Transverse colon (tissue), 4 donors: ENCODE measurements at regions not wholly inside any gene's neighbourhood (a gene's known extent, or its start where the extent isn't known, plus 50 kb on each side); places are given as distances from the start of the nearest gene placed in this dataset.
"Not testable (repeated sequence)": the region's sequence is repeated elsewhere in the genome, so short reads cannot be mapped to it uniquely, and the experiment has no call there.

Experiments used
- DNase-seq: peaks from one replicate; pipeline ENCODE4 v3.0.0-alpha.2; 2019
- H3K27ac ChIP-seq, 4 donors: fragments of 200-600 bp; sonication (generic); 2 replicates each; pipeline ENCODE4 v1.5.1; 2016 to 2018; ENCODE audit warnings: inconsistent platforms in 4 of 4
- H3K27me3 ChIP-seq: fragments of 200-600 bp; sonication (generic); 2 replicates; pipeline ENCODE4 v1.5.1; 2017; ENCODE audit warnings: inconsistent platforms
- H3K36me3 ChIP-seq, 4 donors: fragments of 200-600 bp; sonication (generic); 2 replicates each; pipeline ENCODE4 v1.5.1; 2017 to 2019; ENCODE audit warnings: inconsistent platforms in 4 of 4
- H3K4me1 ChIP-seq, 4 donors: fragments of 200-600 bp; sonication (generic); 2 replicates each; pipeline ENCODE4 v1.5.1; 2017 to 2020; ENCODE audit warnings: inconsistent platforms in 4 of 4
- H3K4me3 ChIP-seq, 4 donors: fragments of 200-600 bp; sonication (generic); 1 replicate in 1 of 4; 2 replicates in 3 of 4; pipeline versions ENCODE4 v1.5.1 to v1.6.1; 2017 to 2019; ENCODE audit warnings: inconsistent platforms in 4 of 4
- H3K9me3 ChIP-seq, 2 donors: fragments of 200-600 bp; sonication (generic); 2 replicates each; pipeline ENCODE4 v1.5.1; 2017 to 2019; ENCODE audit warnings: inconsistent platforms in 2 of 2
- CTCF ChIP-seq, 5 experiments: fragments of 200-600 bp in 3 of 5; fragments of 450-650 bp in 2 of 5; sonication (generic) in 3 of 5; IDR thresholded peaks; 1 replicate in 2 of 5; 2 replicates in 3 of 5; pipeline ENCODE4 v1.5.1; 2016 to 2017; ENCODE audit warnings: antibody characterized with exemption in 5 of 5, inconsistent platforms in 3 of 5, mild to moderate bottlenecking in 2 of 5, moderate library complexity in 1 of 5
- EP300 ChIP-seq: sonication (generic); formaldehyde crosslinking; IDR thresholded peaks from one replicate; pipeline ENCODE4 v1.6.1; 2017; ENCODE audit warnings: antibody characterized with exemption, low read depth
- POLR2A ChIP-seq: fragments of 450-650 bp; IDR thresholded peaks from one replicate; pipeline ENCODE4 v1.6.1; 2016; ENCODE audit warnings: antibody characterized with exemption, mild to moderate bottlenecking, moderate library complexity
- POLR2AphosphoS5 ChIP-seq, 3 donors: sonication (generic); formaldehyde crosslinking; IDR thresholded peaks; one replicate each; pipeline ENCODE4 v1.6.1; 2016; ENCODE audit warnings: antibody characterized with exemption in 3 of 3
- WGBS, 2 donors: methylation state at CpG; one replicate each; pipeline ENCODE4 v1.1.5; 2018; ENCODE audit warnings: low coverage in 1 of 2; 5-methylcytosine and 5-hydroxymethylcytosine counted together
- in situ Hi-C, 4 donors: fragments of 200-750 bp; cut with MboI; loops; one replicate each; pipeline versions ENCODE4 v1.15.0 to v1.15.1; 2017; ENCODE audit warnings: low sequenced_read_pairs in 3 of 4, low pct_ligation_motif_present in 1 of 4, low pct_unique_long_range_greater_than_20kb in 1 of 4
- intact Hi-C: fragments of 100-400 bp; cut with DNase I; formaldehyde crosslinking; loops from one replicate; pipeline ENCODE4 v1.15.1; 2023; ENCODE audit warnings: low total_unique reads

- H3K27me3 ChIP-seq, result no peaks in the 10 kb centered on the region
- in situ Hi-C loops, result no loop called here
- H3K9me3 ChIP-seq, result no peaks in the 10 kb centered on the region
- TF ChIP-seq EP300, result no peak
- TF ChIP-seq POLR2AphosphoS5 (IDR thresholded peaks at IDR 0.05), result no peak
- TF ChIP-seq CTCF (IDR thresholded peaks at IDR 0.05), result no peak
- no peak for TF ChIP-seq POLR2A
- H3K4me3 ChIP-seq, result no peak overlapping the region
- WGBS, 2 donors, result 57 to 67% methylated on average over 7 of the region's 7 CpGs
- no peak overlapping the region for H3K27ac ChIP-seq
- intact Hi-C loops, result no loop called here
- no peaks in the 10 kb centered on the region for H3K36me3 ChIP-seq
- DNase-seq, result no peak
- peaks cover 0 to 11% (median 4%) of the 10 kb centered on the region in 4 donors for H3K4me1 ChIP-seq
Measured at GRCh38 chr19:37309834-37310575, 60.9 kb upstream of the ZNF527 start.

GRCh38 chr19:37312531-37313334, 58.2 kb upstream of the ZNF527 start:
- in situ Hi-C loops, H3K27me3 ChIP-seq, H3K9me3 ChIP-seq, intact Hi-C loops, H3K36me3 ChIP-seq: not testable (repeated sequence)
- Histone ChIP-seq H3K4me1 (peaks cover 0 to 17% (median 8%) of the 10 kb centered on the region in 4 donors), H3K4me3 (peak overlapping the region in 3 of 4 donors; percentile 26 to 52 (median 34)), H3K27ac (peak overlapping the region; percentile 53 to 73 (median 64))
- 8 to 11% methylated on average over 9 to 35 of the region's 37 CpGs for WGBS, 2 donors
- peak; percentile 56 for DNase-seq

GRCh38 chr19:37313335-37313627, 57.6 kb upstream of the ZNF527 start:
- peak overlapping the region in 2 of 4 donors; percentile 58 to 73 for H3K27ac ChIP-seq
- no peak for DNase-seq
- H3K36me3 ChIP-seq, result no peaks in the 10 kb centered on the region
- intact Hi-C loops (no loop called here), in situ Hi-C loops (no loop called here)
- H3K4me1 ChIP-seq, result peaks cover 0 to 18% (median 8%) of the 10 kb centered on the region in 4 donors
- H3K27me3 ChIP-seq, result no peaks in the 10 kb centered on the region
- H3K9me3 ChIP-seq, result no peaks in the 10 kb centered on the region
- H3K4me3 ChIP-seq, result peak overlapping the region in 1 of 4 donors; percentile 52
- TF ChIP-seq EP300 (no peak), CTCF (IDR thresholded peaks at IDR 0.05) (no peak), POLR2AphosphoS5 (IDR thresholded peaks at IDR 0.05) (no peak), POLR2A (no peak)
- WGBS, 2 donors, result 88% methylated on average over 1 of the region's 1 CpG; no CpG with 5 or more reads in 1 of the 2 donors

GRCh38 chr19:37317403-37318209, 53.3 kb upstream of the ZNF527 start:
- peaks cover 8 to 30% (median 17%) of the 10 kb centered on the region in 4 donors for H3K4me1 ChIP-seq
- peak overlapping the region; percentile 61 to 92 (median 72) for H3K4me3 ChIP-seq
- peak; percentile 95 for DNase-seq
- H3K27ac ChIP-seq, result peak overlapping the region; percentile 90 to 93 (median 90)
- in situ Hi-C loops (no loop called here), intact Hi-C loops (no loop called here)
- no peaks in the 10 kb centered on the region for H3K9me3 ChIP-seq
- TF ChIP-seq CTCF (IDR thresholded peaks at IDR 0.05), result peak in 3 of 5 experiments; percentile 23 to 45 (median 39)
- TF ChIP-seq POLR2A, result peak; percentile 78
- TF ChIP-seq EP300, result no peak
- TF ChIP-seq POLR2AphosphoS5 (IDR thresholded peaks at IDR 0.05), result peak; percentile 63 to 80 (median 75)
- no peaks in the 10 kb centered on the region for H3K27me3 ChIP-seq
- peaks cover 0 to 3% (median 0%) of the 10 kb centered on the region in 4 donors for H3K36me3 ChIP-seq
- 0 to 1% methylated on average over 2 to 55 of the region's 57 CpGs for WGBS, 2 donors

- H3K9me3 ChIP-seq, intact Hi-C loops, H3K4me3 ChIP-seq, DNase-seq, H3K27me3 ChIP-seq, in situ Hi-C loops, H3K27ac ChIP-seq: not testable (repeated sequence)
- peaks cover 0 to 19% (median 5%) of the 10 kb centered on the region in 4 donors for H3K36me3 ChIP-seq
- H3K4me1 ChIP-seq, result peaks cover 8 to 25% (median 17%) of the 10 kb centered on the region in 4 donors
- WGBS, 2 donors, result 73 to 80% methylated on average over 1 to 7 of the region's 7 CpGs
Measured at GRCh38 chr19:37320988-37321387, 49.9 kb upstream of the ZNF527 start.
